Trophoblast cell (in vitro differentiated cells and primary cell): ENCODE measurements at regions not wholly inside any gene's neighbourhood (a gene's known extent, or its start where the extent isn't known, plus 50 kb on each side); places are given as distances from the start of the nearest gene placed in this dataset.
A peak's percentile ranks its signal among the peaks of the same experiment; 100 is the strongest.

ENCODE experiments used
- DNase-seq, 2 donors: peaks; one replicate each; pipeline ENCODE4 v3.0.0-alpha.2; 2016
- H2AFZ ChIP-seq: 2 replicates; pipeline ENCODE4 v1.6.1; 2013; ENCODE audit warnings: low read length, moderate library complexity, mild to moderate bottlenecking; ENCODE audit not compliant: insufficient read depth, poor library complexity
- H2AK5ac ChIP-seq: 2 replicates; pipeline ENCODE4 v1.6.1; 2013; ENCODE audit warnings: mild to moderate bottlenecking, low read length
- H2BK120ac ChIP-seq: 2 replicates; pipeline ENCODE4 v1.6.1; 2013; ENCODE audit warnings: low read length, mild to moderate bottlenecking, moderate library complexity; ENCODE audit not compliant: insufficient read depth, poor library complexity
- H2BK12ac ChIP-seq: 2 replicates; pipeline ENCODE4 v1.6.1; 2013; ENCODE audit warnings: mild to moderate bottlenecking, low read length, moderate library complexity
- H2BK5ac ChIP-seq: 2 replicates; pipeline ENCODE4 v1.6.1; 2013; ENCODE audit warnings: low read length, low read depth, moderate library complexity, mild to moderate bottlenecking; ENCODE audit not compliant: poor library complexity
- H3K14ac ChIP-seq: 2 replicates; pipeline ENCODE4 v1.6.1; 2013; ENCODE audit warnings: mild to moderate bottlenecking, low read length
- H3K18ac ChIP-seq: 2 replicates; pipeline ENCODE4 v1.6.1; 2013; ENCODE audit warnings: mild to moderate bottlenecking, low read length
- H3K23ac ChIP-seq: 2 replicates; pipeline ENCODE4 v1.6.1; 2013; ENCODE audit warnings: low read length
- H3K27ac ChIP-seq: 2 replicates; pipeline ENCODE4 v1.5.1; 2013; ENCODE audit warnings: low read depth, mild to moderate bottlenecking, inconsistent platforms, low read length, moderate library complexity
- H3K27me3 ChIP-seq: 2 replicates; pipeline ENCODE4 v1.6.1; 2013; ENCODE audit warnings: inconsistent platforms, mild to moderate bottlenecking, low read length, moderate library complexity; ENCODE audit not compliant: insufficient read depth
- H3K36me3 ChIP-seq, 2 experiments: 1 replicate in 1 of 2; 2 replicates in 1 of 2; pipeline ENCODE4 v1.6.1; 2013; ENCODE audit warnings: low read length in 2 of 2, mild to moderate bottlenecking in 2 of 2, moderate library complexity in 1 of 2; ENCODE audit not compliant: insufficient read depth in 2 of 2, control insufficient read depth in 1 of 2
- H3K4ac ChIP-seq: 2 replicates; pipeline ENCODE4 v1.6.1; 2013; ENCODE audit warnings: low read depth, mild to moderate bottlenecking, low read length, moderate library complexity
- H3K4me1 ChIP-seq, 2 experiments: 1 replicate in 1 of 2; 2 replicates in 1 of 2; pipeline ENCODE4 v1.6.1; 2013; ENCODE audit warnings: low read length in 2 of 2, mild to moderate bottlenecking in 2 of 2, moderate library complexity in 1 of 2; ENCODE audit not compliant: insufficient read depth in 2 of 2, control insufficient read depth in 1 of 2
- H3K4me2 ChIP-seq: 2 replicates; pipeline ENCODE4 v1.6.1; 2013; ENCODE audit warnings: inconsistent platforms, mild to moderate bottlenecking, low read length, moderate library complexity
- H3K4me3 ChIP-seq: 2 replicates; pipeline ENCODE4 v1.5.1; 2013; ENCODE audit warnings: mild to moderate bottlenecking, low read depth, low read length, inconsistent platforms
- H3K79me1 ChIP-seq: one replicate; pipeline ENCODE4 v1.6.1; 2013; ENCODE audit warnings: low read length
- H3K79me2 ChIP-seq: 2 replicates; pipeline ENCODE4 v1.6.1; 2013; ENCODE audit warnings: low read length, mild to moderate bottlenecking; ENCODE audit not compliant: control insufficient read depth, insufficient read depth, poor library complexity
- H3K9ac ChIP-seq: 2 replicates; pipeline ENCODE4 v1.6.1; 2013; ENCODE audit warnings: mild to moderate bottlenecking, low read length
- H3K9me3 ChIP-seq: 2 replicates; pipeline ENCODE4 v1.6.1; 2013; ENCODE audit warnings: low read depth, mild to moderate bottlenecking, control low read depth, inconsistent platforms, low read length; ENCODE audit not compliant: insufficient read depth
- H4K12ac ChIP-seq: 2 replicates; pipeline ENCODE4 v1.6.1; 2013; ENCODE audit warnings: low read depth, mild to moderate bottlenecking, low read length, moderate library complexity
- H4K8ac ChIP-seq: 2 replicates; pipeline ENCODE4 v1.6.1; 2013; ENCODE audit warnings: low read depth, mild to moderate bottlenecking, low read length, moderate library complexity
- H4K91ac ChIP-seq: one replicate; pipeline ENCODE4 v1.6.1; 2013; ENCODE audit warnings: low read depth, mild to moderate bottlenecking, low read length, moderate library complexity
- WGBS: extraction: QIAGEN DNeasy Blood & Tissue Kit; methylation state at CpG from one replicate; pipeline ENCODE4 v1.1.7; 2013; ENCODE audit warnings: missing lambda C conversion rate; ENCODE audit not compliant: insufficient read length, insufficient coverage; ENCODE audit errors: extremely low coverage; 5-methylcytosine and 5-hydroxymethylcytosine counted together

DNA sequence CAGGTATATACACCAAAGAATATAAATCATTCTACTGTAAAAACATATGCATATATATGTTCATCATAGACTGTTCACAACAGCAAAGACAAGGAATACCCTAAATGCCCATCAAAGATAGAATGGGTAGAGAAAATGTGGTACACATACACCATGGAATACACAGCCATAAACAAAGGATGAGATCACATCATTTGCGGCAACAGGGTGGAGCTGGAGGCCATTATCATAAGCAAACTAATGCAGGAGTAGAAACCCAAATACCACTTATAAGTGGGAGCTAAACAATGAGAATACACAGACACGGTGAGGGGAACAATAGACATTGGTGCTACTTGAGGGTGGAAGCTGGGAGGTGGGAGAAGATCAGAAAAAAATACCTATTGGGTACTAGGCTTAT, 117.6 kb downstream of the COX7C start:
- no peak overlapping the region for H3K4ac ChIP-seq
- no peaks in the 10 kb centered on the region for H3K36me3 ChIP-seq
- H3K14ac ChIP-seq: no peak overlapping the region
- H3K27me3 ChIP-seq: no peaks in the 10 kb centered on the region
- no peak overlapping the region for H3K4me3 ChIP-seq
- no peak overlapping the region for H4K12ac ChIP-seq
- H3K9me3 ChIP-seq: peaks cover 4% of the 10 kb centered on the region
- H2BK120ac ChIP-seq: no peak overlapping the region
- no peak overlapping the region for H4K8ac ChIP-seq
- H3K23ac ChIP-seq: no peak overlapping the region
- no peaks in the 10 kb centered on the region for H3K79me1 ChIP-seq
- no peak overlapping the region for H4K91ac ChIP-seq
- no peak overlapping the region for H3K4me2 ChIP-seq
- no peak overlapping the region for H2BK12ac ChIP-seq
- WGBS: no CpG with 5 or more reads among the region's 2 CpGs
- H3K4me1 ChIP-seq: no peaks in the 10 kb centered on the region
- no peak overlapping the region for H2AK5ac ChIP-seq
- no peak for DNase-seq
- H3K9ac ChIP-seq: no peak overlapping the region
- H3K79me2 ChIP-seq: no peaks in the 10 kb centered on the region
- no peak overlapping the region for H2BK5ac ChIP-seq
- no peak overlapping the region for H3K27ac ChIP-seq
- no peak overlapping the region for H3K18ac ChIP-seq
- no peak overlapping the region for H2AFZ ChIP-seq

DNA sequence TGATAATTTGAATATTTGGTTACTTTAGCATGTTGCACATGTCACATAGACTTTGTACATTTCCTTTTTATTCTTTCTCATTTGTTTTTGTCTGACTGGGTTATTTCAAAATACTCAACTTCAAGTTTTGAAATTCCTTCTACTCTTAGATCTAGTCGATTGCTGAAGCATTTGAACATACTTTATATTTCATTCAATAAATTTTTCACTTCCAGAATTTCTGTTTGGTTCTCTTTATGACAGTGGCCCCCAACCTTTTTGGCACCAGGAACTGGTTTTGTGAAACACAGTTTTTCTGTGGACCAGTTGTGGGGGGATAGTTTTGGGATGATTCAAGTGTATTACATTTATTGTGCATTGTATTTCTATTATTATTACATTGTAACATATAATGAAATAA, 119.8 kb downstream of the COX7C start:
- Histone ChIP-seq H2BK12ac (no peak overlapping the region), H3K9me3 (peaks cover 4% of the 10 kb centered on the region), H4K91ac (no peak overlapping the region), H3K4me1 (no peaks in the 10 kb centered on the region), H3K4me2 (no peak overlapping the region), H4K12ac (no peak overlapping the region), H3K36me3 (no peaks in the 10 kb centered on the region), H3K14ac (no peak overlapping the region), H3K18ac (no peak overlapping the region), H3K4ac (no peak overlapping the region), H2AFZ (no peak overlapping the region), H3K79me2 (no peaks in the 10 kb centered on the region), H2BK120ac (no peak overlapping the region), H3K27ac (no peak overlapping the region), H3K27me3 (no peaks in the 10 kb centered on the region), H4K8ac (no peak overlapping the region), H2AK5ac (no peak overlapping the region), H3K4me3 (no peak overlapping the region), H3K79me1 (no peaks in the 10 kb centered on the region), H2BK5ac (no peak overlapping the region), H3K23ac (no peak overlapping the region), H3K9ac (no peak overlapping the region)
- no CpG with 5 or more reads among the region's 1 CpG for WGBS
- DNase-seq: no peak

DNA sequence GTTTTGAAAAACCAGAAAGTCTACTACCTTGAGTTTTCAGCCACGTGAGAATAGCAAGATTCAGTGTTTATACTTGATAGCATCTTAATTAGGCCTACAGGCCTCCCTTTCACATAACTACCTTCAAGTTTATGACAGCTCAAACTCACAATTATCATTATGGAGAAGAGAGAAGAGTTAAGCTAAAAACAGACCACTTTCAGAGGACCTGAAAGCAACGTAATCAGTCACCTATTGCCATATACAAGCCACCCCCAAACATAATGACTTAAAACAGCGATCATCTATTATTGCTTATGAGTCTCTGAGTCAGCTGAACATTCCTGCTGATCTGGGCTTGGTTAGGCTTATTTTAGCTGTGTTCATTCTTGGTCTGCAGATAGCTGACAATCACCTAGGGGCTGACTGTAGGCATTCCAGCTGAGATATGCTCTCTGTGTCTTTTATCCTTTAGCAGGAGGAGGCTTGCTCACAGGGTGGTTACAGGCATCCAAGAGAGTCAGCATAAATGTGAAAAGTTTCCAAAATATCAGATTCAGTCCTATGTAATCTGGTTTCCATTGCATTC, 130.9 kb downstream of the COX7C start:
- H3K18ac ChIP-seq: no peak overlapping the region
- no peak overlapping the region for H3K4ac ChIP-seq
- peaks cover 0 to 2% of the 10 kb centered on the region in 2 experiments for H3K4me1 ChIP-seq
- H3K27ac ChIP-seq: peak overlapping the region; percentile 87
- H3K27me3 ChIP-seq: no peaks in the 10 kb centered on the region
- H3K9ac ChIP-seq: no peak overlapping the region
- no peaks in the 10 kb centered on the region for H3K36me3 ChIP-seq
- H2AFZ ChIP-seq: no peak overlapping the region
- no peak overlapping the region for H4K12ac ChIP-seq
- peaks cover 1% of the 10 kb centered on the region for H3K79me1 ChIP-seq
- H3K23ac ChIP-seq: no peak overlapping the region
- H2BK12ac ChIP-seq: no peak overlapping the region
- no peak overlapping the region for H3K4me2 ChIP-seq
- H3K14ac ChIP-seq: no peak overlapping the region
- H3K9me3 ChIP-seq: no peaks in the 10 kb centered on the region
- no peak overlapping the region for H4K8ac ChIP-seq
- no peak overlapping the region for H4K91ac ChIP-seq
- no peak overlapping the region for H2BK120ac ChIP-seq
- no peak overlapping the region for H3K4me3 ChIP-seq
- WGBS: no CpG with 5 or more reads among the region's 3 CpGs
- no peaks in the 10 kb centered on the region for H3K79me2 ChIP-seq
- DNase-seq: peak; percentile 79 to 87
- H2BK5ac ChIP-seq: no peak overlapping the region
- H2AK5ac ChIP-seq: no peak overlapping the region

DNA sequence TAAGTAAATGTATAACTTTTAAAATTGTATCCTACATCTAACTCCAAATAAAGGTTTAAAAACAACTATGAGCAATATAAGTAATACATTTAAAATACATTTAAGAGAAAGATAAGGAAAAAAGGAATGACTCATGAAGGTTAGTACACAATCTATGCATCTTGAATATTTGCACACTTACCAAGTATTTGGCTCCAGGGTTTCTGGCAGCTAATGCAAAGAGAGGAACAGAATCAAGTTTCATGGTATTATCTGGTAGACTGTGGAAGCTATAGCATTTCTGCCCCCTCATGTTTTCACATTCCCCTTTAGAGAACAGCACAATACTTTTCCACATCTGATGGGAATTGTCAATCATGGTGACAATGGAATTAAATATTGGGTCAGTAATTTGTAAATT, 132.1 kb downstream of the COX7C start:
- no peak overlapping the region for H2BK12ac ChIP-seq
- H3K4ac ChIP-seq: no peak overlapping the region
- H3K23ac ChIP-seq: no peak overlapping the region
- H3K79me2 ChIP-seq: no peaks in the 10 kb centered on the region
- no peak overlapping the region for H2BK120ac ChIP-seq
- H3K9me3 ChIP-seq: no peaks in the 10 kb centered on the region
- no peak overlapping the region for H3K18ac ChIP-seq
- H4K12ac ChIP-seq: no peak overlapping the region
- no peak overlapping the region for H4K91ac ChIP-seq
- H4K8ac ChIP-seq: no peak overlapping the region
- DNase-seq: peak; percentile 19 to 70
- no peaks in the 10 kb centered on the region for H3K27me3 ChIP-seq
- H3K79me1 ChIP-seq: peaks cover 1% of the 10 kb centered on the region
- H2AK5ac ChIP-seq: no peak overlapping the region
- H3K4me3 ChIP-seq: no peak overlapping the region
- no peak overlapping the region for H3K4me2 ChIP-seq
- no peak overlapping the region for H2AFZ ChIP-seq
- H3K27ac ChIP-seq: no peak overlapping the region
- no peak overlapping the region for H3K9ac ChIP-seq
- H3K14ac ChIP-seq: no peak overlapping the region
- peaks cover 0 to 2% of the 10 kb centered on the region in 2 experiments for H3K4me1 ChIP-seq
- H2BK5ac ChIP-seq: no peak overlapping the region
- H3K36me3 ChIP-seq: no peaks in the 10 kb centered on the region
